PC-3 (cell line): ENCODE measurements at regions not wholly inside any gene's neighbourhood (a gene's known extent, or its start where the extent isn't known, plus 50 kb on each side); places are given as distances from the start of the nearest gene placed in this dataset.

Source experiments
- EZH2 ChIP-seq: fragments of 300-600 bp; sonication (generic); IDR thresholded peaks from one replicate; pipeline ENCODE4 v1.6.1; 2017; ENCODE audit warnings: antibody characterized with exemption, mild to moderate bottlenecking, low read length; ENCODE audit not compliant: unreplicated experiment
- EZH2phosphoT487 ChIP-seq: fragments of 300-600 bp; sonication (generic); IDR thresholded peaks from 2 replicates; pipeline ENCODE4 v1.6.1; 2018; ENCODE audit warnings: mild to moderate bottlenecking, antibody characterized with exemption, low read length, borderline replicate concordance
- TF ChIP-seq, protein P1 (sequence below): fragments of 300-600 bp; sonication (generic); conservative IDR thresholded peaks from 2 replicates; pipeline ENCODE4 v1.5.1; 2017; ENCODE audit warnings: antibody characterized with exemption, low read depth, mild to moderate bottlenecking, low read length

DNA sequence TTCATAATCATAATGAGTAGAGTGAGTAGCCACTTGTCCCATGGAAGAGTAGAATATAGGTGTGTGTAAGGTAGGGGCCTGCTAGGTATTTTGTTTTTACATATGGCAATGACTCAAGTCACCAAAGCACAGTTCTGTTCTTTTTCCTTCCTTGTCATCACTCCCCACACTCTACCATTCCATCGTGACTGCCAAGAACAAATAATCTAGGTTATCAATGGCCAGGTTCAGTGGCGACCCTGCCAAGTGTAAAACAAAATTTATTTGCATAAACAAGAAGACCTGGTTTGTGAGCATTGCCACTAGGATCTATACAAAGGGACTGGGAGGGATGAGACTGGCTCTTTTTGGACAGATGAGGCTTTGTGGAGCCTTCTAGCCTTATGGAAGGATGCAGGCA is 55.2 kb upstream of the RANBP3L start:
- TF ChIP-seq, protein P1, sequence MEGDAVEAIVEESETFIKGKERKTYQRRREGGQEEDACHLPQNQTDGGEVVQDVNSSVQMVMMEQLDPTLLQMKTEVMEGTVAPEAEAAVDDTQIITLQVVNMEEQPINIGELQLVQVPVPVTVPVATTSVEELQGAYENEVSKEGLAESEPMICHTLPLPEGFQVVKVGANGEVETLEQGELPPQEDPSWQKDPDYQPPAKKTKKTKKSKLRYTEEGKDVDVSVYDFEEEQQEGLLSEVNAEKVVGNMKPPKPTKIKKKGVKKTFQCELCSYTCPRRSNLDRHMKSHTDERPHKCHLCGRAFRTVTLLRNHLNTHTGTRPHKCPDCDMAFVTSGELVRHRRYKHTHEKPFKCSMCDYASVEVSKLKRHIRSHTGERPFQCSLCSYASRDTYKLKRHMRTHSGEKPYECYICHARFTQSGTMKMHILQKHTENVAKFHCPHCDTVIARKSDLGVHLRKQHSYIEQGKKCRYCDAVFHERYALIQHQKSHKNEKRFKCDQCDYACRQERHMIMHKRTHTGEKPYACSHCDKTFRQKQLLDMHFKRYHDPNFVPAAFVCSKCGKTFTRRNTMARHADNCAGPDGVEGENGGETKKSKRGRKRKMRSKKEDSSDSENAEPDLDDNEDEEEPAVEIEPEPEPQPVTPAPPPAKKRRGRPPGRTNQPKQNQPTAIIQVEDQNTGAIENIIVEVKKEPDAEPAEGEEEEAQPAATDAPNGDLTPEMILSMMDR = no peak
- TF ChIP-seq EZH2 = no peak
- no peak for TF ChIP-seq EZH2phosphoT487
